ENCODE measurements at regions not wholly inside any gene's neighbourhood (a gene's known extent, or its start where the extent isn't known, plus 50 kb on each side); places are given as distances from the start of the nearest gene placed in this dataset.
"Not testable (repeated sequence)": the region's sequence is repeated elsewhere in the genome, so short reads cannot be mapped to it uniquely, and the experiment has no call there.

DNA sequence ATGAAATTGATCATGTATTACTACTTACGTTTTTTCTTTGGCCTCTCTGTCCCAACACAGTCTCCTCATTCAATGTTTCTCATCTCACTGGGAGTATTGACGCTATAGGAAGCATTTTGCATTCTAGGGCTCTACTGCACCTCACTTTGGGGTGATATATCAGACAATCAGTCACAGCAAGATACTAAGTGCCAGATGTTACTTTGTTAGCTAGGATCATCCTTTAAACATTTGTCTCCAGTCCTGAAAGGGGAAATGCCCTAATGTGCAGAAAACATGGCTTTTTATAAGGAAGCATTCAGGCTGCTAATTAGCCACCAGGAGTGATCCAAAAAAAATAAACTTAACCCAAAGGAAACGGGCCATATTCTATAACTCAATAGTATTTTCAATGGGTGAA lies 409.1 kb downstream of the RWDD3 start:
- TF ChIP-seq, protein P1, sequence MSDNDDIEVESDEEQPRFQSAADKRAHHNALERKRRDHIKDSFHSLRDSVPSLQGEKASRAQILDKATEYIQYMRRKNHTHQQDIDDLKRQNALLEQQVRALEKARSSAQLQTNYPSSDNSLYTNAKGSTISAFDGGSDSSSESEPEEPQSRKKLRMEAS (IDR thresholded peaks at IDR 0.05) = no peak
- TF ChIP-seq, protein P2, sequence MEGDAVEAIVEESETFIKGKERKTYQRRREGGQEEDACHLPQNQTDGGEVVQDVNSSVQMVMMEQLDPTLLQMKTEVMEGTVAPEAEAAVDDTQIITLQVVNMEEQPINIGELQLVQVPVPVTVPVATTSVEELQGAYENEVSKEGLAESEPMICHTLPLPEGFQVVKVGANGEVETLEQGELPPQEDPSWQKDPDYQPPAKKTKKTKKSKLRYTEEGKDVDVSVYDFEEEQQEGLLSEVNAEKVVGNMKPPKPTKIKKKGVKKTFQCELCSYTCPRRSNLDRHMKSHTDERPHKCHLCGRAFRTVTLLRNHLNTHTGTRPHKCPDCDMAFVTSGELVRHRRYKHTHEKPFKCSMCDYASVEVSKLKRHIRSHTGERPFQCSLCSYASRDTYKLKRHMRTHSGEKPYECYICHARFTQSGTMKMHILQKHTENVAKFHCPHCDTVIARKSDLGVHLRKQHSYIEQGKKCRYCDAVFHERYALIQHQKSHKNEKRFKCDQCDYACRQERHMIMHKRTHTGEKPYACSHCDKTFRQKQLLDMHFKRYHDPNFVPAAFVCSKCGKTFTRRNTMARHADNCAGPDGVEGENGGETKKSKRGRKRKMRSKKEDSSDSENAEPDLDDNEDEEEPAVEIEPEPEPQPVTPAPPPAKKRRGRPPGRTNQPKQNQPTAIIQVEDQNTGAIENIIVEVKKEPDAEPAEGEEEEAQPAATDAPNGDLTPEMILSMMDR (IDR thresholded peaks at IDR 0.05; ENCODE audit: low read depth, low read length, missing input control) = no peak
- no peak for TF ChIP-seq RXRA (IDR thresholded peaks at IDR 0.05)
- TF ChIP-seq RAD21 (IDR thresholded peaks at IDR 0.05) = no peak
- no peak for TF ChIP-seq FOXA1 (IDR thresholded peaks at IDR 0.05)
- TF ChIP-seq HNF4G (IDR thresholded peaks at IDR 0.05) = no peak
- TF ChIP-seq, protein P3, sequence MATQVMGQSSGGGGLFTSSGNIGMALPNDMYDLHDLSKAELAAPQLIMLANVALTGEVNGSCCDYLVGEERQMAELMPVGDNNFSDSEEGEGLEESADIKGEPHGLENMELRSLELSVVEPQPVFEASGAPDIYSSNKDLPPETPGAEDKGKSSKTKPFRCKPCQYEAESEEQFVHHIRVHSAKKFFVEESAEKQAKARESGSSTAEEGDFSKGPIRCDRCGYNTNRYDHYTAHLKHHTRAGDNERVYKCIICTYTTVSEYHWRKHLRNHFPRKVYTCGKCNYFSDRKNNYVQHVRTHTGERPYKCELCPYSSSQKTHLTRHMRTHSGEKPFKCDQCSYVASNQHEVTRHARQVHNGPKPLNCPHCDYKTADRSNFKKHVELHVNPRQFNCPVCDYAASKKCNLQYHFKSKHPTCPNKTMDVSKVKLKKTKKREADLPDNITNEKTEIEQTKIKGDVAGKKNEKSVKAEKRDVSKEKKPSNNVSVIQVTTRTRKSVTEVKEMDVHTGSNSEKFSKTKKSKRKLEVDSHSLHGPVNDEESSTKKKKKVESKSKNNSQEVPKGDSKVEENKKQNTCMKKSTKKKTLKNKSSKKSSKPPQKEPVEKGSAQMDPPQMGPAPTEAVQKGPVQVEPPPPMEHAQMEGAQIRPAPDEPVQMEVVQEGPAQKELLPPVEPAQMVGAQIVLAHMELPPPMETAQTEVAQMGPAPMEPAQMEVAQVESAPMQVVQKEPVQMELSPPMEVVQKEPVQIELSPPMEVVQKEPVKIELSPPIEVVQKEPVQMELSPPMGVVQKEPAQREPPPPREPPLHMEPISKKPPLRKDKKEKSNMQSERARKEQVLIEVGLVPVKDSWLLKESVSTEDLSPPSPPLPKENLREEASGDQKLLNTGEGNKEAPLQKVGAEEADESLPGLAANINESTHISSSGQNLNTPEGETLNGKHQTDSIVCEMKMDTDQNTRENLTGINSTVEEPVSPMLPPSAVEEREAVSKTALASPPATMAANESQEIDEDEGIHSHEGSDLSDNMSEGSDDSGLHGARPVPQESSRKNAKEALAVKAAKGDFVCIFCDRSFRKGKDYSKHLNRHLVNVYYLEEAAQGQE (IDR thresholded peaks at IDR 0.05) = no peak
- TF ChIP-seq, protein P4, sequence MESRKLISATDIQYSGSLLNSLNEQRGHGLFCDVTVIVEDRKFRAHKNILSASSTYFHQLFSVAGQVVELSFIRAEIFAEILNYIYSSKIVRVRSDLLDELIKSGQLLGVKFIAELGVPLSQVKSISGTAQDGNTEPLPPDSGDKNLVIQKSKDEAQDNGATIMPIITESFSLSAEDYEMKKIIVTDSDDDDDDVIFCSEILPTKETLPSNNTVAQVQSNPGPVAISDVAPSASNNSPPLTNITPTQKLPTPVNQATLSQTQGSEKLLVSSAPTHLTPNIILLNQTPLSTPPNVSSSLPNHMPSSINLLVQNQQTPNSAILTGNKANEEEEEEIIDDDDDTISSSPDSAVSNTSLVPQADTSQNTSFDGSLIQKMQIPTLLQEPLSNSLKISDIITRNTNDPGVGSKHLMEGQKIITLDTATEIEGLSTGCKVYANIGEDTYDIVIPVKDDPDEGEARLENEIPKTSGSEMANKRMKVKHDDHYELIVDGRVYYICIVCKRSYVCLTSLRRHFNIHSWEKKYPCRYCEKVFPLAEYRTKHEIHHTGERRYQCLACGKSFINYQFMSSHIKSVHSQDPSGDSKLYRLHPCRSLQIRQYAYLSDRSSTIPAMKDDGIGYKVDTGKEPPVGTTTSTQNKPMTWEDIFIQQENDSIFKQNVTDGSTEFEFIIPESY (IDR thresholded peaks at IDR 0.05) = no peak
- no peak for TF ChIP-seq JUND (IDR thresholded peaks at IDR 0.05)
- TF ChIP-seq EGR1 (IDR thresholded peaks at IDR 0.05; ENCODE audit: low read depth in 2 of 2) = no peak
- no peak for TF ChIP-seq GABPA (IDR thresholded peaks at IDR 0.05 in 1 of 2, conservative IDR thresholded peaks at IDR 0.05 in 1 of 2)
- no peak for TF ChIP-seq FOXA2 (IDR thresholded peaks at IDR 0.05)
- no peak for TF ChIP-seq TAF1 (conservative IDR thresholded peaks at IDR 0.05)
- TF ChIP-seq YY1 (IDR thresholded peaks at IDR 0.05) = no peak
- no peak for TF ChIP-seq SP1 (IDR thresholded peaks at IDR 0.05)
- H3K4me1 ChIP-seq (ENCODE audit: control insufficient read depth in 4 of 4, insufficient read depth in 4 of 4, low read length in 3 of 4) = no peaks in the 10 kb centered on the region
- H3K9me3 ChIP-seq (ENCODE audit: control insufficient read depth in 4 of 4, low read length in 3 of 4) = no peaks in the 10 kb centered on the region
- H3K27me3 ChIP-seq (ENCODE audit: control insufficient read depth in 4 of 4, insufficient read depth in 4 of 4, low read length in 3 of 4) = no peaks in the 10 kb centered on the region
- no peaks in the 10 kb centered on the region for H3K36me3 ChIP-seq (ENCODE audit: control insufficient read depth in 4 of 4, insufficient read depth in 3 of 4, low read depth in 1 of 4, low read length in 3 of 4)
- H3K4me3 ChIP-seq (ENCODE audit: low read depth in 1 of 3, low read length in 3 of 3) = no peak overlapping the region
- no peak overlapping the region for H3K27ac ChIP-seq (ENCODE audit: low read depth in 1 of 2, low read length in 2 of 2)
- 79% methylated on average over 3 of the region's 3 CpGs for WGBS
- H3K9ac ChIP-seq (ENCODE audit: low read depth in 1 of 2, low read length in 2 of 2) = no peak overlapping the region
- DNase-seq (ENCODE audit: low spot score) = no peak

DNA sequence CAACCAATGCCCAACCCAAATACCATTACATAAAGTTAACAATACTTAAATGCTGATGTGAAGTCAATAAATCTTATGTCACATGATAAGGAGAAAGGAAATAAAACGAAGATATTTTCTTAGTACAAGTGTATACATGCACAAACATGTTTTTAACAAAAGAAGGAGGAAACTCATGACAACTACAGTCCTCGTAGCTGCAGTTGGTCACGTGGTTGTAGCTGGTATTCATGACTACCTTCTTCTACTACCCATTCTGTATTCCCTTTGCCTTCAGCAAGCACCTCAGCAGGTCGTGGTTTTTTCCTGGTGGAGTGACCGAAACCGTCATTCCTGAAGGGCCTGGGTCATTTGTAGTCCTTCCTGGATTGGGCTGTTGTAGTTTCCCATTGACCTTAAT lies 411.1 kb downstream of the RWDD3 start:
- H3K27me3 ChIP-seq (ENCODE audit: control insufficient read depth in 4 of 4, insufficient read depth in 4 of 4, low read length in 3 of 4); DNase-seq (ENCODE audit: low spot score); H3K9me3 ChIP-seq (ENCODE audit: control insufficient read depth in 4 of 4, low read length in 3 of 4); H3K36me3 ChIP-seq (ENCODE audit: control insufficient read depth in 4 of 4, insufficient read depth in 3 of 4, low read depth in 1 of 4, low read length in 3 of 4); H3K4me3 ChIP-seq (ENCODE audit: low read depth in 1 of 3, low read length in 3 of 3); H3K27ac ChIP-seq (ENCODE audit: low read depth in 1 of 2, low read length in 2 of 2); H3K4me1 ChIP-seq (ENCODE audit: control insufficient read depth in 4 of 4, insufficient read depth in 4 of 4, low read length in 3 of 4); H3K9ac ChIP-seq (ENCODE audit: low read depth in 1 of 2, low read length in 2 of 2): not testable (repeated sequence)
- WGBS = 84% methylated on average over 6 of the region's 6 CpGs

Measured in liver (tissue), 8 donors.